Brain microvascular endothelial cell (primary cell): ENCODE measurements at regions not wholly inside any gene's neighbourhood (a gene's known extent, or its start where the extent isn't known, plus 50 kb on each side); places are given as distances from the start of the nearest gene placed in this dataset.

Experiments
- DNase-seq: peaks from one replicate; pipeline ENCODE4 v3.0.0-alpha.2; 2020
- H3K27ac ChIP-seq: fragments of 250-450 bp; sonication (Bioruptor Pico); 2 replicates; pipeline ENCODE4 v1.5.1; 2020; ENCODE audit warnings: mild to moderate bottlenecking, moderate library complexity
- H3K27me3 ChIP-seq: fragments of 250-450 bp; sonication (Bioruptor Pico); replicated peaks from 2 replicates; pipeline ENCODE4 v1.5.1; 2020; ENCODE audit warnings: mild to moderate bottlenecking
- H3K36me3 ChIP-seq: fragments of 250-450 bp; sonication (Bioruptor Pico); replicated peaks from 2 replicates; pipeline ENCODE4 v1.5.1; 2020; ENCODE audit warnings: mild to moderate bottlenecking
- H3K4me3 ChIP-seq: 2 replicates; pipeline ENCODE4 v1.5.1; 2011; ENCODE audit warnings: low read depth, mild to moderate bottlenecking, control low read depth, low read length, moderate library complexity
- CTCF ChIP-seq: IDR thresholded peaks from 2 replicates; pipeline ENCODE4 v1.5.1; 2011; ENCODE audit warnings: low read depth, mild to moderate bottlenecking, moderate library complexity, low read length, control low read depth, inconsistent platforms; ENCODE audit errors: missing control alignments
- in situ Hi-C: cut with HindIII; loops from 2 replicates; pipeline ENCODE4 v1.10.0; 2017; ENCODE audit warnings: low sequenced_read_pairs, low pct_ligation_motif_present

- peak; percentile 18 for DNase-seq
- Histone ChIP-seq H3K4me3 (no peak overlapping the region), H3K27me3 (no peaks in the 10 kb centered on the region), H3K27ac (no peak overlapping the region), H3K36me3 (no peaks in the 10 kb centered on the region)
- TF ChIP-seq CTCF = no peak
- in situ Hi-C loops = no loop called here
These were observed 214.3 kb upstream of the NUDT4 start for GRCh38 chr12:93163260-93164036.

GRCh38 chr12:93164103-93164880, 213.4 kb upstream of the NUDT4 start:
- no peak for TF ChIP-seq CTCF
- no peak for DNase-seq
- Histone ChIP-seq H3K4me3 (no peak overlapping the region), H3K27ac (no peak overlapping the region), H3K36me3 (no peaks in the 10 kb centered on the region), H3K27me3 (no peaks in the 10 kb centered on the region)
- in situ Hi-C loops = no loop called here

GRCh38 chr12:93165384-93165932, 212.3 kb upstream of the NUDT4 start:
- no peak overlapping the region for H3K27ac ChIP-seq
- no peak overlapping the region for H3K4me3 ChIP-seq
- TF ChIP-seq CTCF = no peak
- no peaks in the 10 kb centered on the region for H3K36me3 ChIP-seq
- in situ Hi-C loops = no loop called here
- no peak for DNase-seq
- H3K27me3 ChIP-seq = no peaks in the 10 kb centered on the region

GRCh38 chr12:93166541-93167307, 211.0 kb upstream of the NUDT4 start:
- in situ Hi-C loops = no loop called here
- TF ChIP-seq CTCF = no peak
- Histone ChIP-seq H3K27ac (no peak overlapping the region), H3K36me3 (no peaks in the 10 kb centered on the region), H3K27me3 (no peaks in the 10 kb centered on the region), H3K4me3 (no peak overlapping the region)
- no peak for DNase-seq

- no peak for TF ChIP-seq CTCF
- Histone ChIP-seq H3K27me3 (no peaks in the 10 kb centered on the region), H3K4me3 (no peak overlapping the region), H3K36me3 (no peaks in the 10 kb centered on the region), H3K27ac (no peak overlapping the region)
- DNase-seq = no peak
- in situ Hi-C loops = no loop called here
These were observed 210.4 kb upstream of the NUDT4 start for GRCh38 chr12:93167331-93167730.
